ENCODE measurements at regions not wholly inside any gene's neighbourhood (a gene's known extent, or its start where the extent isn't known, plus 50 kb on each side); places are given as distances from the start of the nearest gene placed in this dataset.

- TF ChIP-seq, protein P1, sequence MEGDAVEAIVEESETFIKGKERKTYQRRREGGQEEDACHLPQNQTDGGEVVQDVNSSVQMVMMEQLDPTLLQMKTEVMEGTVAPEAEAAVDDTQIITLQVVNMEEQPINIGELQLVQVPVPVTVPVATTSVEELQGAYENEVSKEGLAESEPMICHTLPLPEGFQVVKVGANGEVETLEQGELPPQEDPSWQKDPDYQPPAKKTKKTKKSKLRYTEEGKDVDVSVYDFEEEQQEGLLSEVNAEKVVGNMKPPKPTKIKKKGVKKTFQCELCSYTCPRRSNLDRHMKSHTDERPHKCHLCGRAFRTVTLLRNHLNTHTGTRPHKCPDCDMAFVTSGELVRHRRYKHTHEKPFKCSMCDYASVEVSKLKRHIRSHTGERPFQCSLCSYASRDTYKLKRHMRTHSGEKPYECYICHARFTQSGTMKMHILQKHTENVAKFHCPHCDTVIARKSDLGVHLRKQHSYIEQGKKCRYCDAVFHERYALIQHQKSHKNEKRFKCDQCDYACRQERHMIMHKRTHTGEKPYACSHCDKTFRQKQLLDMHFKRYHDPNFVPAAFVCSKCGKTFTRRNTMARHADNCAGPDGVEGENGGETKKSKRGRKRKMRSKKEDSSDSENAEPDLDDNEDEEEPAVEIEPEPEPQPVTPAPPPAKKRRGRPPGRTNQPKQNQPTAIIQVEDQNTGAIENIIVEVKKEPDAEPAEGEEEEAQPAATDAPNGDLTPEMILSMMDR (IDR thresholded peaks at IDR 0.05): no peak
- TF ChIP-seq POLR2AphosphoS5 (IDR thresholded peaks at IDR 0.05; ENCODE audit: low read depth, low read length) (no peak), TCF7L2 (IDR thresholded peaks at IDR 0.05; ENCODE audit: low read depth, low read length) (no peak), REST (IDR thresholded peaks at IDR 0.05; ENCODE audit: insufficient read depth in 1 of 2, low read depth in 2 of 2, low read length in 1 of 2) (no peak), SIN3A (IDR thresholded peaks at IDR 0.05; ENCODE audit: borderline replicate concordance, insufficient read depth, low read depth, low read length) (no peak)
- intact Hi-C loops (cut with micrococcal nuclease; ENCODE audit: unreplicated experiment) (loop anchor here (5.0 kb wide), 1 partner anchor 42 kb away; no protein-coding TSS in a partner anchor), in situ Hi-C loops (cut with HindIII; ENCODE audit: low pct_unique_long_range_greater_than_20kb, low sequenced_read_pairs) (no loop called here)
- Histone ChIP-seq H3K36me3 (ENCODE audit: control insufficient read depth, insufficient read depth, low read length) (no peaks in the 10 kb centered on the region), H3K27me3 (ENCODE audit: control insufficient read depth, insufficient read depth, low read length) (no peaks in the 10 kb centered on the region), H3K27ac (ENCODE audit: low read length) (no peak overlapping the region), H3K4me1 (ENCODE audit: control insufficient read depth, insufficient read depth, low read length) (no peaks in the 10 kb centered on the region), H3K4me3 (ENCODE audit: low read depth in 2 of 2, low read length in 2 of 2) (no peak overlapping the region), H3K9me3 (ENCODE audit: control insufficient read depth, insufficient read depth, low read depth, low read length) (no peaks in the 10 kb centered on the region)
- no peak for DNase-seq (ENCODE audit: low read depth, low spot score)
- POLR2A ChIA-PET: no interaction called here
- BruUV-seq (replicated peaks): no TSS peak
- ATAC-seq: no peak
- CTCF ChIA-PET: no interaction called here
Measured at GRCh38 chr10:105540381-105540780, 899.3 kb downstream of the SORCS3 start.

- no peaks in the 10 kb centered on the region for H3K36me3 ChIP-seq (ENCODE audit: control insufficient read depth, insufficient read depth, low read length)
- H3K27ac ChIP-seq (ENCODE audit: low read length): no peak overlapping the region
- ChIA-PET CTCF (no interaction called here), POLR2A (no interaction called here)
- H3K9me3 ChIP-seq (ENCODE audit: control insufficient read depth, insufficient read depth, low read depth, low read length): no peaks in the 10 kb centered on the region
- no peaks in the 10 kb centered on the region for H3K4me1 ChIP-seq (ENCODE audit: control insufficient read depth, insufficient read depth, low read length)
- BruUV-seq (replicated peaks): no TSS peak
- in situ Hi-C loops (cut with HindIII; ENCODE audit: low pct_unique_long_range_greater_than_20kb, low sequenced_read_pairs) (no loop called here), intact Hi-C loops (cut with micrococcal nuclease; ENCODE audit: unreplicated experiment) (no loop called here)
- DNase-seq (ENCODE audit: low read depth, low spot score): no peak
- no peak for ATAC-seq
- TF ChIP-seq REST (IDR thresholded peaks at IDR 0.05; ENCODE audit: insufficient read depth in 1 of 2, low read depth in 2 of 2, low read length in 1 of 2): no peak
- H3K4me3 ChIP-seq (ENCODE audit: low read depth in 2 of 2, low read length in 2 of 2): no peak overlapping the region
- no peaks in the 10 kb centered on the region for H3K27me3 ChIP-seq (ENCODE audit: control insufficient read depth, insufficient read depth, low read length)
Measured at GRCh38 chr10:105538874-105539273, 897.8 kb downstream of the SORCS3 start.

All from Panc1 (cell line).